Endothelial cell (in vitro differentiated cells): ENCODE measurements at regions not wholly inside any gene's neighbourhood (a gene's known extent, or its start where the extent isn't known, plus 50 kb on each side); places are given as distances from the start of the nearest gene placed in this dataset.

Experiments used
- DNase-seq: peaks from one replicate; pipeline ENCODE4 v3.0.0; 2021; ENCODE audit warnings: low spot score
- H3K27ac Mint-ChIP-seq: one replicate; pipeline ENCODE4 v1.8.0; 2021; ENCODE audit warnings: mixed read lengths, inconsistent platforms; ENCODE audit not compliant: unreplicated experiment
- H3K27me3 Mint-ChIP-seq: one replicate; pipeline ENCODE4 v1.8.0; 2021; ENCODE audit warnings: mild to moderate bottlenecking, moderate library complexity, mixed read lengths, inconsistent platforms; ENCODE audit not compliant: unreplicated experiment
- H3K36me3 Mint-ChIP-seq: one replicate; pipeline ENCODE4 v1.8.0; 2021; ENCODE audit warnings: mild to moderate bottlenecking, low read depth, mixed read lengths, inconsistent platforms; ENCODE audit not compliant: unreplicated experiment
- H3K4me1 Mint-ChIP-seq: one replicate; pipeline ENCODE4 v1.8.0; 2021; ENCODE audit warnings: mild to moderate bottlenecking, mixed read lengths, inconsistent platforms; ENCODE audit not compliant: unreplicated experiment
- H3K4me3 Mint-ChIP-seq: one replicate; pipeline ENCODE4 v1.8.0; 2021; ENCODE audit warnings: mild to moderate bottlenecking, mixed read lengths, inconsistent platforms; ENCODE audit not compliant: unreplicated experiment
- H3K9me3 Mint-ChIP-seq: one replicate; pipeline ENCODE4 v1.8.0; 2021; ENCODE audit warnings: mixed read lengths, inconsistent platforms; ENCODE audit not compliant: unreplicated experiment
- TF ChIP-seq, protein P1 (sequence below): fragments of 200-600 bp; sonication (generic); IDR thresholded peaks from one replicate; pipeline ENCODE4 v1.5.0; 2021; ENCODE audit warnings: antibody characterized with exemption; ENCODE audit not compliant: unreplicated experiment

DNA sequence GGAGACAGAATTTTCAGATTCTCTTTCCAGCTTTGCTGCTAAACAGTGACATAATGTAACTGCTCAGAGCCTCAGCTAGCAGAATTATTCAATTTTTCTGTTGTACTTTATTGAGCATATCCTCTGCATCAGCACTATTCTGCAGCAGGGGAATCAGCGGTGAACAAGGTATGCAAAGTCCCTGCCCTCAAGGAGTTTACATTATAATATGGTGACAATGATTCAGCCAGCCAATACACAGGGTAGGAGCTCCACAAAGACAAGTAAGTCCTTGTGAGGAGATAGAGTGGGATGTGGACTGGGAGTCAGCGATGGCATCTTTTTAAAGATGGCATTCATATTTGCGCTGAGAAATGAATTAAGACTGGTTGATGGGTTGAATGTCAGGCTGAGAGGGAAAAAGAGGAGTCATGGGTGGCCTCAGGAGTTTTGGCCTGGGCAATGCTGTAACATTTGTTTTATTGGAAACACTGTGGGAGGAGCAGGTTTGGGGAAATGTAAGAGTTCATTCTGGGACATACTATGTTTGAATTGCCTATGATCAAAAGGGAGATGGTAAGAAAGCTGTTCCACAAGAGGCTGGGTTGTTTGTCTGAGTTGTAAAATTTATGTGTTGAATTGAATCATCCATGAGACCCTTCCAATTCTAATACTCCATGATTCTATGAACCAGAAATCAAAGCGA is 194.5 kb downstream of the PLK2 start:
- Mint-ChIP-seq H3K4me3 (no peak overlapping the region), H3K27me3 (no peaks in the 10 kb centered on the region), H3K9me3 (no peaks in the 10 kb centered on the region), H3K4me1 (peaks cover 7% of the 10 kb centered on the region), H3K27ac (no peak overlapping the region), H3K36me3 (no peaks in the 10 kb centered on the region)
- TF ChIP-seq, protein P1, sequence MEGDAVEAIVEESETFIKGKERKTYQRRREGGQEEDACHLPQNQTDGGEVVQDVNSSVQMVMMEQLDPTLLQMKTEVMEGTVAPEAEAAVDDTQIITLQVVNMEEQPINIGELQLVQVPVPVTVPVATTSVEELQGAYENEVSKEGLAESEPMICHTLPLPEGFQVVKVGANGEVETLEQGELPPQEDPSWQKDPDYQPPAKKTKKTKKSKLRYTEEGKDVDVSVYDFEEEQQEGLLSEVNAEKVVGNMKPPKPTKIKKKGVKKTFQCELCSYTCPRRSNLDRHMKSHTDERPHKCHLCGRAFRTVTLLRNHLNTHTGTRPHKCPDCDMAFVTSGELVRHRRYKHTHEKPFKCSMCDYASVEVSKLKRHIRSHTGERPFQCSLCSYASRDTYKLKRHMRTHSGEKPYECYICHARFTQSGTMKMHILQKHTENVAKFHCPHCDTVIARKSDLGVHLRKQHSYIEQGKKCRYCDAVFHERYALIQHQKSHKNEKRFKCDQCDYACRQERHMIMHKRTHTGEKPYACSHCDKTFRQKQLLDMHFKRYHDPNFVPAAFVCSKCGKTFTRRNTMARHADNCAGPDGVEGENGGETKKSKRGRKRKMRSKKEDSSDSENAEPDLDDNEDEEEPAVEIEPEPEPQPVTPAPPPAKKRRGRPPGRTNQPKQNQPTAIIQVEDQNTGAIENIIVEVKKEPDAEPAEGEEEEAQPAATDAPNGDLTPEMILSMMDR = no peak
- DNase-seq = no peak

DNA sequence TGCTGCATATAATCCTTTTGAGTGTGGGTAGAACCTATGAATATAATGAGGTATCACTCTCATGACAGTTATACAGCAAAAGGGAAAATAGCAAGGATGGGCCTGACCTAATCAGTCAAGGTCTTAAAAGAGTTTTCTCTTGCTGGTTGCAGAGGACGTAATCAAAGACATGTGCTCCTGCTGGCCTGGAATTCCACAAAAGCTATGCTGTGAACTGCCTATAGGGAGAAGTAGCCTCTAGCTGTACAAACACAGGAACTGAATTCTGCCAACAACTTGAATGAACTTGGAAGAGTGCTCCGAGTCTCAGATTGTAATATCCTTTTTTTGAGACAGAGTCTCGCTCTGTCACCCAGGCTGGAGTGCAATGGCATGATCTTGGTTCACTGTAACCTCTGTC is 195.6 kb downstream of the PLK2 start:
- TF ChIP-seq, protein P1 = no peak
- Mint-ChIP-seq H3K9me3 (no peaks in the 10 kb centered on the region), H3K27ac (no peak overlapping the region), H3K4me1 (peaks cover 13% of the 10 kb centered on the region), H3K4me3 (no peak overlapping the region), H3K36me3 (no peaks in the 10 kb centered on the region), H3K27me3 (no peaks in the 10 kb centered on the region)
- DNase-seq = no peak

DNA sequence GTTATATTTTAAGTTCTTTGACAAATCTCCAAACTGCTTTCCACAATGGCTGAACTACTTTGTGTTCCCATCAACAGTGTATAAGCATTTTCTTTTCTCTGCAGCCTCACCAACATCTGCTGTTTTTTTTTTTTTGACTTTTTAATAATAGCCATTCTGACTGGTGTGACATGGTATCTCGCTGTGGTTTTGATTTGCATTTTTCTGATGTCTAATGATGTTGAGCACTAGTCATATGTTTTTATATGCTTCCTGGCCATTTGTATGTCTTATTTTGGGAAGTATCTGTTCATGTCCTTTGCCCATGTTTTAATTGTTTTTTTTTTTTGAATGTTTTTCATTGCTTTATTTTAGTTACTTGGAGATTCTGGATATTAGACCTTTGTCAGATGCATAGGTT is 196.6 kb downstream of the PLK2 start:
- H3K27me3 Mint-ChIP-seq = no peaks in the 10 kb centered on the region
- no peak for DNase-seq
- H3K4me1 Mint-ChIP-seq = peaks cover 10% of the 10 kb centered on the region
- H3K36me3 Mint-ChIP-seq = no peaks in the 10 kb centered on the region
- no peak overlapping the region for H3K27ac Mint-ChIP-seq
- H3K9me3 Mint-ChIP-seq = no peaks in the 10 kb centered on the region
- H3K4me3 Mint-ChIP-seq = no peak overlapping the region
- TF ChIP-seq, protein P1 = no peak

DNA sequence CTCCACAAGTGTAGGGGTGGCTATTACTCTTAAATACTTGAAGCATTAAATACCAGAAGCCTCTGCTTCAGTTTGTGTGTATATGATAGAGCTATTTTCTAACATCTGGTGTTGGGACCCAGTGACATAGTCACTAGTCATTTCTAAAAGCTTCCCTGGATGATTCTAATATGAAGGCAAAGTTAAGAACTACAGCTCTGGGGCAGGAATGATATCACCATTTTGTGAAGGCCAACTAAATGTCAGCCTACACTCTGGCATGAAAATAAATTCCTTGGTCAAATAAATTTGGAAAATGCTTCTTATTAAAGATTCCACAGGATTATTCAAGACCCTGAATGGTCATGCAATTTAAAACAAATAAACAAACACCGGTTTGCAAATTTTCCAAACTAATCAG is 197.7 kb downstream of the PLK2 start:
- Mint-ChIP-seq H3K4me1 (peaks cover 6% of the 10 kb centered on the region), H3K27me3 (no peaks in the 10 kb centered on the region), H3K9me3 (no peaks in the 10 kb centered on the region), H3K27ac (no peak overlapping the region), H3K4me3 (no peak overlapping the region), H3K36me3 (no peaks in the 10 kb centered on the region)
- TF ChIP-seq, protein P1 = no peak
- no peak for DNase-seq

DNA sequence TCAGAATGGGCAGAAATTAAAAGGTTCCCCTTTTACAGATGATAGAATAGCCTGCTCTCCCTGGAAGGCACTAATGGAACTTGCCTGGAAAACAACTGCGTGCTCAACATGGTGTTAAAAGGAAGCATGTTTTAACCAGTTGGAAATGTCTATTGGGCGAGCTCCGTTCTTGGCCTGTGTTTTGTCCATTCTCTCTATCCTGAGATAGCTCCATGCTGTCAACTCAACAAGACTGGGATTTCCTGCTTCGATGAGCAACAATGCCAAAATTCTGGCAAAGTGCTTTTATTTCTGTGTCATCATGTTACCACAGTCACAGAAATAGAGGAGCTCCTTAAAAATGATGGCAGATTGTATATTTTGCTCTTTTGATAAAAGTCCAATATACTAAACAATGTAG is 198.3 kb downstream of the PLK2 start:
- no peak overlapping the region for H3K27ac Mint-ChIP-seq
- no peak overlapping the region for H3K4me3 Mint-ChIP-seq
- no peaks in the 10 kb centered on the region for H3K36me3 Mint-ChIP-seq
- no peak for DNase-seq
- TF ChIP-seq, protein P1 = no peak
- no peaks in the 10 kb centered on the region for H3K27me3 Mint-ChIP-seq
- no peaks in the 10 kb centered on the region for H3K9me3 Mint-ChIP-seq
- peaks cover 6% of the 10 kb centered on the region for H3K4me1 Mint-ChIP-seq
